A549 (cell line): ENCODE measurements at regions not wholly inside any gene's neighbourhood (a gene's known extent, or its start where the extent isn't known, plus 50 kb on each side); places are given as distances from the start of the nearest gene placed in this dataset.

ENCODE experiments used
- BHLHE40 ChIP-seq: IDR thresholded peaks from 2 replicates; pipeline ENCODE4 v1.6.1; 2012; ENCODE audit warnings: low read depth, low read length, inconsistent platforms
- CTCF ChIP-seq: fragments of >200 bp; sonication (Bioruptor Twin); formaldehyde crosslinking; IDR thresholded peaks from 3 replicates; pipeline ENCODE4 v1.5.1; 2016
- HOXB13 ChIP-seq: fragments of 250-450 bp; sonication (Bioruptor Pico); IDR thresholded peaks from 2 replicates; pipeline ENCODE4 v1.5.0; 2020; ENCODE audit warnings: low read depth, mild to moderate bottlenecking, moderate library complexity
- JUN ChIP-seq, 2 experiments: fragments of >200 bp; sonication (Bioruptor Twin); formaldehyde crosslinking; IDR thresholded peaks; 2 replicates in 1 of 2; 3 replicates in 1 of 2; pipeline ENCODE4 v1.6.1; 2016 to 2017
- PBX3 ChIP-seq: IDR thresholded peaks from 2 replicates; pipeline ENCODE4 v1.6.1; 2012
- SMC3 ChIP-seq: fragments of >200 bp; sonication (Bioruptor Twin); formaldehyde crosslinking; IDR thresholded peaks from 3 replicates; pipeline ENCODE4 v1.6.1; 2018; ENCODE audit warnings: inconsistent platforms
- USF2 ChIP-seq: fragments of 450-650 bp; IDR thresholded peaks from 2 replicates; pipeline ENCODE4 v1.6.1; 2014; ENCODE audit warnings: antibody characterized with exemption

GRCh38 chr7:96855691-96856090 lies 146.0 kb upstream of the SEM1 start:
- TF ChIP-seq USF2 (no peak), HOXB13 (CRISPR knock-in tag) (no peak), SMC3 (no peak), JUN (IDR thresholded peaks at IDR 0.05) (no peak), BHLHE40 (no peak), CTCF (no peak), PBX3 (no peak)
